ENCODE measurements at regions not wholly inside any gene's neighbourhood (a gene's known extent, or its start where the extent isn't known, plus 50 kb on each side); places are given as distances from the start of the nearest gene placed in this dataset.
A peak's percentile ranks its signal among the peaks of the same experiment; 100 is the strongest.

GRCh38 chr1:78358165-78358564 is 132.6 kb upstream of the PTGFR start:
- DNase-seq, result no peak

GRCh38 chr1:78359666-78360065 is 131.1 kb upstream of the PTGFR start:
- DNase-seq, result no peak

- peak in 1 of 3 donors; percentile 24 for DNase-seq
Observed at GRCh38 chr1:78360584-78360983, 130.2 kb upstream of the PTGFR start.

- DNase-seq, result no peak
Observed at GRCh38 chr1:78367700-78368099, 123.1 kb upstream of the PTGFR start.

GRCh38 chr1:78369546-78369945 is 121.2 kb upstream of the PTGFR start:
- no peak for DNase-seq

- peak in 1 of 3 donors; percentile 11 for DNase-seq
Observed at GRCh38 chr1:78370356-78370755, 120.4 kb upstream of the PTGFR start.

GRCh38 chr1:78370779-78371482 is 119.8 kb upstream of the PTGFR start:
- DNase-seq, result peak in 1 of 3 donors; percentile 17

GRCh38 chr1:78373676-78374075 is 117.1 kb upstream of the PTGFR start:
- no peak for DNase-seq

GRCh38 chr1:78375996-78376395 is 114.8 kb upstream of the PTGFR start:
- DNase-seq, result peak in 2 of 3 donors; percentile 7 to 37

- no peak for DNase-seq
Observed at GRCh38 chr1:78377356-78377928, 113.3 kb upstream of the PTGFR start.

- DNase-seq, result no peak
Observed at GRCh38 chr1:78383923-78384322, 106.9 kb upstream of the PTGFR start.

GRCh38 chr1:78385744-78386462 is 104.9 kb upstream of the PTGFR start:
- no peak for DNase-seq

- peak; percentile 6 to 69 (median 24) for DNase-seq
Observed at GRCh38 chr1:78387201-78387600, 103.6 kb upstream of the PTGFR start.

- DNase-seq, result peak; percentile 14 to 72 (median 27)
Observed at GRCh38 chr1:78387871-78388270, 102.9 kb upstream of the PTGFR start.

- peak in 1 of 3 donors; percentile 6 for DNase-seq
Observed at GRCh38 chr1:78388275-78388674, 102.5 kb upstream of the PTGFR start.

- no peak for DNase-seq
Observed at GRCh38 chr1:78401148-78401547, 89.6 kb upstream of the PTGFR start.

GRCh38 chr1:78408192-78408591 is 82.6 kb upstream of the PTGFR start:
- DNase-seq, result peak; percentile 56 to 88 (median 68)

- DNase-seq, result peak in 2 of 3 donors; percentile 9 to 53
Observed at GRCh38 chr1:78408810-78409209, 82.0 kb upstream of the PTGFR start.

GRCh38 chr1:78410643-78411042 is 80.1 kb upstream of the PTGFR start:
- no peak for DNase-seq

- DNase-seq, result no peak
Observed at GRCh38 chr1:78411707-78412106, 79.1 kb upstream of the PTGFR start.

- DNase-seq, result no peak
Observed at GRCh38 chr1:78415165-78415564, 75.6 kb upstream of the PTGFR start.

- peak in 1 of 3 donors; percentile 45 for DNase-seq
Observed at GRCh38 chr1:78419309-78419708, 71.5 kb upstream of the PTGFR start.

GRCh38 chr1:78420181-78420580 is 70.6 kb upstream of the PTGFR start:
- peak in 1 of 3 donors; percentile 11 for DNase-seq

Measured in muscle of back (tissue), 3 donors.